GM21390 (cell line): ENCODE measurements at regions not wholly inside any gene's neighbourhood (a gene's known extent, or its start where the extent isn't known, plus 50 kb on each side); places are given as distances from the start of the nearest gene placed in this dataset.

ENCODE experiments used
- ATAC-seq: cut with Tn5 transposase; IDR thresholded peaks from one replicate; pipeline ENCODE4 v1.9.1; 2021; ENCODE audit not compliant: unreplicated experiment

DNA sequence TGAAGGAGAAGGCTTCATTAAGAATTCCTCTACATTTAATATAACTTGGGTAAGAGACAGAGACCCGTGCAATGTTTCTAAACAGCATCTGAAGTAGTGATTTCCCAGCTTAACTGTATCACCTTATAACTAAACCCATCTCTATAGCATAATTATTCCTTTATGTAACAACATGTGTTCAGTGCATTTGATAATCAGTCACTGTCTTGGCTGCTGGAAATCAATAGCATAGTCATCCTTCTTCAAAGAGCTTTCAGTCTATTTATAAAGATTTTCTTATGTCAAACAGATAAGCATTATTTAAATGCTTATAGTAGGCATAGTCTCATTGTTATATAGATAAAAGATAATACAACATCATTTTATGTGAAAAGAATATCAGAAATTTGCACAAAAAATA, 80.1 kb upstream of the TYRP1 start:
- no peak for ATAC-seq

DNA sequence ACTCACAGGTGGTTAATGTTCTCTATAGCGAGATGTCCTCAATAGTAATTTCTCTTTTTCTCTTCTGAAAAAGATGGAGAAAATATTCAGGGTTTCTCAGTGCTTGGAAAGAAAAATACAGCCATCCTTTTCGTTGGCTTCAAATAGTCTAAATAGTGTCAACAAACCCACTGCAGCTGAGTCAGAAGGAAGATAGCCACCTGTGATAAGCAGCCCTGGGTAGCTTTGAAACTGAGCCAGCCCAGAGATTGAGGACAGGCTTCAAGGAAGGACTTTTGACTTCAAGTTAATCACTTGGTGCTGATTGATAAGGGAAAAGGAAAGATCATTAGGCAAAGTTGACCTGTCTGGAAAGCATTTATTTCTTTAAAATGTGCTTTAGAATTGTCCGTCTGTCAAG, 78.7 kb upstream of the TYRP1 start:
- ATAC-seq: no peak

DNA sequence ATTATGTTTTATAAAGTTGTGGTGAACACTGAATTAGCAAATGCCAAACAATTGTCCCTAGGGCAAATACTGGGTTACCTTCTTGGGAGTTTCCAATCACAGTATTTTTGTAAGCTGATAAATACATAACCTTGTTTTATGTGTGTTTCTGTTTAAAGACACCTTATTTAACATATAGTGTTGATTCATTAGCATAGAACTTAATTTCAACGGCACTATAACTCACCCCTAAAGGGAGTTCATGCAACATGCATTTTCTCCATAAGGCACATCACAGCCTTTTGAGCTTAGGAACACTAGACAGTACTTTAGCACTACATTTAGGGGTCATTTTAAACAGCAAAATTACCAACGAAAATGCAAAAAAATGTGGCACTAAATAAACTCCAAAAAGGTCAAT, 74.2 kb upstream of the TYRP1 start:
- no peak for ATAC-seq

DNA sequence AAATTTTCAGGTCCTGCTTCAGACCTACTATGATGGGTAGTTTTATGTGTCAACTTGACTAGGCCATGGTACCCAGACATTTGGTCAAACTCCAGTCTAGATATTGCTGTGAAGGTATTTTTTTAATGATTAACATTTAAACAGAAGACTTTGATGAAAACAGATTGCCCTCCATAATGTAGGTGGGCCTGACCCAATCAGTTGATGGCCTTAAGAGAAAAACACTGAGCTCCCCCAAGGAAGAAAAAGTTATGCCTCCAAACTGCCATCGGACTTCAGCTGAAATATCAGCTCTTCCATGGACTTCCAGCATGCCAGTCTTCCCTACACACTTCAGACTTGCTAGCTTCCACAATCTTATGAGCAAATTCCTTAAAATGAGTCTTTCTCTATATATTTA, 67.3 kb upstream of the TYRP1 start:
- ATAC-seq: no peak

DNA sequence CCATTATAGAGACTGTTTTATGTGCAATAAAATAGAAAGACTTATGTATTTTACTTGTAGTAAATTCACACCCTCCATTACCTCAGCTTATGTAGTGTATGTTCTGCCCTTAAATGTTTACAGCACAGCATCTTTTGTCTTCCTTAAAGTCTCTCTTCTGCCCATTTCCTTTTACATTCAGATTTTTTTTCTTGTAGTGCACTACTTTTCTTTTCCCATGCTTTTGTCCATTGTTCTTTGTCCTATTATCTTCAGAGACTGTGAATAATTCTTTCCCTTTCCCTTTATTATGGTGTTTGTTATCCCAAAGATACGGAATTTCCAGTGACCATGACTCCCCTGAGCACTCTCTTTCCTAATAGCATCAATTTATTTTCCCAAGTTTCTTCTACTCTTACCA, 66.1 kb upstream of the TYRP1 start:
- no peak for ATAC-seq

DNA sequence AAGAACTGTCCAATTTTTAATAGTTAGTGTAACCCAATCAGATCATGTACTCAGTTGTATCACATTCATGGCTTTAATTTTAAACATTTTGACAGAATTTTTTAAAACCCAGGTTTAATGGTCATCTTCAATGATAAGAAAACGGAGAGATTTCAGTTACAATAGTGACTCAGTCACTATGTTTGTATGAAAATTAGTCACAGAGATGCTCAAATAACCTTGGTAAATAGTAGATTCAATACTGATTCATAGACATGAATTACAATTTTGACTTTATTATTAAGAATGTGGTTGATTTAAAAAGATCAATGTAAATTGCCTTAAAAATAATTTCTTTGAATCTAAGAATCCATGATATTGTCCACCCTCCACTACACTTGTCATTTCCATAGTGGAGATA, 64.6 kb upstream of the TYRP1 start:
- ATAC-seq: no peak

DNA sequence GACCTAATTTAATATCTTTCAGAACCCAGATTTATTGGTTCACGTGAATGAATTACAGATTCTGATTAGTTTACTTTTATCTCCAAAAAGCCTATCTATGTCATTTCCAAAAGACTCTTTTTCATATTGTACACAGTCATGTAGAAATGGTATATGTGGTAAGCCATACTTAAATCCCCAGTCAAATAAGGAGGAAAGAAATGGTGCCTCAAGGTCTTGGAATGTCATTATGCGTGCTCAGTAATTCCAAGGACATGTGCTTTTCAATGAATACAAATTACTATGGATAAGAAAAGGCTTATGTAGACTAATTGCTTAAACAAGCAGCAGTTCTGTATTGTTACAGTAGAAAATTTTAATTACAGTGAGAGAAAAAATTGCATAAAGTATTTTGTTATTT, 64.1 kb upstream of the TYRP1 start:
- ATAC-seq: no peak

DNA sequence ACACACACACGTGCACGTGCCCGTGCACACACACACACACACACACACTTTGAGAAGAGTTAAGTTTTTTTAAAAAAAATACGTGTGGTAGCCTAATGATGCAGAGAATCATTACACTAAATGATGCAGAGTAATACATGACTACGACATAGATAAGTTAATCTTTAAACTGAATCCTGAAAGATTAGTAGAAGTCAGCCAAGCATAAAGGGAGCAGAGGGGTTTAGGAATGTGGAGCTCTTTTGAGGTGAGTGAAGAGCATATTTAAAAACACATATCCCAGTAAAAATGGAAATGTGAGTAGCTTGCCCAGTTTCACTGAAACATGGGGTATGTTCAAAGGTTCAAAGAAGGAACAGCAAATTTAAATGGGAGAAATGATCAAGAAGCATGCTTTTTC, 61.3 kb upstream of the TYRP1 start:
- no peak for ATAC-seq

DNA sequence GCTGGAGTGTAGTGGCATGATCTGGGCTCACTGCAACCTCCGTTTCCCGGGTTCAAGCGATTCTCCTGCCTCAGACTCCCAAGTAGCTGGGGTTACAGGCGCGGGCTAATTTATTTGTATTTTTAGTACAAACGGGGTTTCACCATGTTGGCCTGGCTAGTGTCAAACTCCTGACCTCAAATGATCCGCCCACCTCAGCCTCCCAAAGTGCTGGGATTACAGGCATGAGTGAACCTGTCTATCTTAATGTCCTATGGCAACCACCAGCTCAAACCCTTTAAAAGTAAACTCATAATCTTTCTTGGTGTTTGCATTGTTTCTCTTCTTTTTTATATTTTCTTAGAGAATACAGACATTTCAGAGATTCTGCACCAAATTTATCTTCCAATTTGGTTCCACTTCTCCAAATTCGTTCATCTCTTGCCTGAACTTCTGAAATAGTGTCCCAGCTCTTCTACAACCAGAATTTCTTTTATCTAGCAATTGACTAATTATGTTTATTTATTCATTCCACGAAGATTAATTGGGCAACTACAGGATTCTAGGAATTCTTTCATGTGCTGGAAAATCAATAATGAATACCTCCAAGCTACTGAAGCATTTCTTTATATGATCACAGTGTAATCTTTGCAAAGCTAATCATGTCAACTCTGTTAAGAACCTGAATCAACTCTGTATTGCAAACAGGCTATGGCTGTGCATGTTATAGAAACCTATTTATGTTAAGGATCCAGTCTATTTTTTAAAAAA, 60.0 kb upstream of the TYRP1 start:
- ATAC-seq: no peak

DNA sequence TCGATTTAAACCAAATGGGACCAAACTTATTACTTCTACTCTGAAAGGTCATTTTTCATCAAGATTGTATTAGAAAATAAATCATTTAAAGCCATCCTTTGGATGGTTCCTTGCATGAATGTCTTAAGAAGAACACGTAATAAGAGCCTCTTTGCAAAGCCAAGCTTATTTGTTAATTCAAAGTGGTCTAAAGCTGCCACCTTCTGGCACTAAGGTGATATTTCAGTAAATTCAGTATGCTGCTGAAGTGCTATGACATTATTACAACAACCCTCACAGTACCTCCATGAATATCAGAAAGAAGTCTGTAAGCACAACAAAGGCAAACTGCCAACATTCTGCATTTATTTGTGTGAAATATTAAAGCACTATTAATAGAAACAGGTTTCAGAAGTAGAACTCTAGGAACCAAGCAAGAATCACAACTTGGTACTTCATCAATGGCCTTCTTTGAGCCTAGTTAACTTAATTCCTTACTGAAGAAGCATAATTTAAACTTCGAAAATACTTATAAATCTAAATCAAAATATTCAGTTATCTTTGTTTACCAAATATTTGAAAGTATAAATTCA, 53.1 kb upstream of the TYRP1 start:
- no peak for ATAC-seq

DNA sequence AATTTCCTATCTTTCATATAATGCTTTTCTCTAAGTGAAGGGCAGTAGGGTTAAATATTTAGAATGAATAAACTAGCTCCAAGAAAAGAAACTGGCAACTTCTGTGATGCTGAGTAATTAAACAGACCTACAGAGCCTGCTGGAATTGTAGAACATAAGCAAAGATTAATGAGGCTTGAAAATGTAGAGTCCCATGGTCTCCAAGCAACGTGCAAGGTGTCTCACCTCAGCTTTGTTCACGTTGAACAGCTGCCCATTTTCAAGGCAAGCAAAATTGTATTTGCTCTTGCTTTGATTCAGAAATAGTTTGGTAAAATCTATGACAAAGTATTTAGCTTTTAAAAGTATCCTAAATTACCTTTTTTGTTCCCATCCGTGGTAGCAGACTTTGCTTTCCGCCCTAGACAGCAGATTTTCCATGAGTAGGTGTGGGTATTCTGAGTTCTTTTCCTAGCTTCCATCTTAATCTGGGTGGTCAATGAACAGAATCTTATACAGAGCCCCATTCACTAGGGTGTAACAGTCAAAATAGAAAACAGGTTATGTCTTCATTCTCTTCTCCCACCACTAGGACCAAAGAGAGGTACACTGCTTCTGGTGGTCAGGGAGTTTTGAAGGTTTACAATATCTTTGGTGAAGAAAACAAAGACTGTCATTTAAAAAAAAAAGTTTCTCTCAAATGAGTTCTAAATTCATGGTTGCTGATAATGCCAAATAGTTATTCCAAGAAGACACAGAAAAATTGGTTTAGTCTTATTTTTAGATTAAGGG, 52.1 kb upstream of the TYRP1 start:
- no peak for ATAC-seq
